ENCODE measurements at regions not wholly inside any gene's neighbourhood (a gene's known extent, or its start where the extent isn't known, plus 50 kb on each side); places are given as distances from the start of the nearest gene placed in this dataset.
"Not testable (repeated sequence)": the region's sequence is repeated elsewhere in the genome, so short reads cannot be mapped to it uniquely, and the experiment has no call there.

- peak; percentile 77 for DNase-seq
These were observed 504.1 kb downstream of the NTRK3 start for GRCh38 chr15:87752250-87752951.

DNA sequence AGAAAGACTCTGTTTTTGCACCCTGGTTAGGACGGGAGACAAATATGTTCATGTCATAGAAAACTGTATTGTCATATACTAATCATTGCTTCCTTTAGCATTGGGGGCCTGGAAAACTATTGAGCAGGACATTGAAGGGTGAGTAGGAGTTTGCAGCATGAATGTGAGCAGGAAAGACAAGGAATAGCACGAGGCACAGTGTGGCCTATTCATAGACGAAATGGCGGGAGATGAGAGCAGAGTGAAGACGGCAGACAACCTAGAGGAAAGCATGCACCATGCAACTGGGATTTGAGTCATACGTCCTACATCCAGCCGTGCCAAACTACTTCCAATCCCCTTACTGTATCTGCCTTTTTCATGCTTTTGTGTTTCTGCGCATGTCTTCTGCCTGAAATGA is 508.1 kb downstream of the NTRK3 start:
- no peak for DNase-seq

GRCh38 chr15:87747087-87747486 is 509.5 kb downstream of the NTRK3 start:
- DNase-seq: no peak

GRCh38 chr15:87746333-87746732 is 510.2 kb downstream of the NTRK3 start:
- DNase-seq: no peak

DNA sequence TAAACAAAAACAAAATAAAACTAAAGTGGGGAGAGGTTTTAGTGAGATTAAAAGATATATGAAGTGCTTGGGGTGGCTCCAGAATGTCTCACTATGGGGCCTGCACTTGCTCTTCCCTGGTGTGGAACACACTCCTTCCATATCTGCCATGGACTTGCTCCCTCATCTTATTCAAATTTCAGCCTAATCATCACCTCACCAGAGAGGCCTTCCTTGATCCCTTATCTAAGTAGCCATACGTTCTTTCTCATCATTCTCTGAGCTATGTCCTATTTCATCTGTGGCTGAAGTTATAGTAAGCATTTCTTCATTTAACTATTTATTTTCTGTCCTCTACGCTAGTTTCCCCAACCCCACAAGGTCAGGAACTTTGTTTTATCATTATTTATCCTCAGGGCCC is 511.7 kb downstream of the NTRK3 start:
- DNase-seq: no peak

DNA sequence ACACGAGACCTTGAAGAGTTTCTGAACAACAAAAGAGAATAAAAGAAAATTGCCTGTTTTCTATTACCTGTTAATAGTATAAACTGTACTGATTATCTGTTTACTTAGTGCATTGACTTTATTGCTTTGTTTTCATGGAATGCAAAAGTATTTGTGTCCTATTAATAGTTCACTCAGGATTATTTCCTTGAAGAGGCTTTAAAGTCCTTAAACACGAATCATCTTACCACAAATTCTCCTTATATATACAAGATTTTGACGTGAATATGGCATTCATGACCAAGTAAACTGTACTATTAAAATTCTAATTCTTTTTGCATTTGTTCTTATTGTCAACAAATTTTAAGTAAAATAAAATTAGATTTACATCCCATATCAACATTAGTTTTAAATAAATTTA is 513.0 kb downstream of the NTRK3 start:
- no peak for DNase-seq

DNA sequence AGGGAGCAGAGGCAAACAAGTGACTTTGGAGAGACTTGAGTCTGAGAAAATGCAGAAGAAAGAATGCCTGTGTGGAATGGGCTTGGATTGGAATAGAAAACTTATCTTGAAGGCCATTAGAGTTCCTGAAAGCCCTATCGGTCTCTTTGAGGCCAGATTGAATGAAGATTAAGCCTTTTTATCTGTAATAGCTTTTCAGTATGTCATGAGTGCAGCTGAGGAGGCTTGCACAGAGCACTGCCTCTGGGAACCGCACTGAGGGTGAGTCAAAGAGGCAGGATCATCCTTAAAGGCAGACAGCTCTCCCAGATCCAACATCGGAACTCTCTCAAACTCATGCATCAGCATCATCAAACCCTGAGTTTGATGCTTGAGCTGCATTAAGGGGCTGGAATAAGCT is 515.2 kb downstream of the NTRK3 start:
- no peak for DNase-seq

DNA sequence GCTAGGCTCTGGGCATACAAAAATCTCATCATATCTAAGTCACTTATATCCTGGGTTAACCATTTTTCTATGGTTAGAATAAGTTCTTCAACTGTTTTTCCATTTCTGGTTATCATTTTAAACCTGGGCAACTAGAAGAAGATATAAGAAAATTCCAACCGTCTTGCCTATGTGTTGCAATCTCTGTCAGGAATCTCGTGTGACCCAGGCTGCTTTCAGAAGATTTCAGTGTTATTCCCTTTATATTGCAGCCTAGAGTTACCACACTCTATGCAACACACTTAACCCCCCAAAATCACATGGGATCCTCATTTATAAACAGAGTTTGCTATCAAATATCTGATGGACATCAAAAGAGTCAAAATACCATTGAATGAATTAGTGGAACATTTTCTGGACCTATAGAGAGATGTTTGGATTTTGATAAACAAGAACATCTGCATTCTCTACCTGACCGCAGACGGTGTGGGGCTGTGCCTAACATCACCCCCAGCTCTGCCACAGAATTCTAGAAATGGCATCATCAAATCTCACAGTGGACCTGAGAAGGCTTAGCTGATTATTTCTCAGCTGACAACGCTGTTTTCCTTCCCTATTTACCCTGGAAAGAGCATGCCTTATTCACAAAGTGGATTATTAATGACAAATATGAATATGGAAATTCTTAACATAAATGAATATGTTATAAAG is 515.7 kb downstream of the NTRK3 start:
- DNase-seq: no peak

DNA sequence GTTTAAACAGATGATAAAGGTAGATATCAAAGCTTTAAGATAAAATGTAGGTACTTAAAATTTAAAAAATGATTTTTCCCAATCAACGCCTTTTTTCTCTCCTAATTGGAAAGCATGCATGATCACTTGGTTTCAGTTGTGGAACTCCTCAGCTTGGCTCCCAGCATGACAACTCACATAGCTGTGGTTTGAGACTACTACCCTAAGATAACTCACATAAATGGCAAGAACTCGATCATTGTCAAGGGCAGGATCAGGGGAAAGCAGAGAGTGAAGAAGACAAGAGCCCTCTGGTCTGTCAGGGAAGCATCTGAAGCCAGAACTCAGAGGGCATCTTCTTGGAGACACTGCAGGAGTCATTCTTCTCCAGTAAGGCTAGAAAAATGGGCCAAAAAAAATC is 516.7 kb downstream of the NTRK3 start:
- DNase-seq: no peak

DNA sequence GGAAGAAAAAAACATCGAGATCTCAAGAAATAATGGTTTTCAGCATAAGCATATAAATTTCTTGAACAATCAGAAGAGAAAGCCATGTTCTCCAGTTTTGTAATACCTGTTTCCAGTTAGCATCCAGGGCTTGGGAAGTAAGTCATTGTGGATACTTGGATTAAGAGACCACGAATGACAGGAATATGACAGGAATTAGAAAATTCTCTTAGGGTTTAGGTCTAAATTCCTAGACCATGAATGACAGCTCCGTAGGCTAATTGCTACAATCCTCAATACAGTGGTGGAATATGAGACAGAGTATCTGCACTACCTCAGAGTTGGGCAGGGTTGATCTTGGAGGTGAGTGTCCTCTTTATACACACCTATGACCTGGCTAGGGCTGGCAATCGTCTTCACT is 517.5 kb downstream of the NTRK3 start:
- no peak for DNase-seq

GRCh38 chr15:87737460-87737859 is 519.1 kb downstream of the NTRK3 start:
- DNase-seq: not testable (repeated sequence)

- no peak for DNase-seq
These were observed 519.6 kb downstream of the NTRK3 start for GRCh38 chr15:87736891-87737389.

DNA sequence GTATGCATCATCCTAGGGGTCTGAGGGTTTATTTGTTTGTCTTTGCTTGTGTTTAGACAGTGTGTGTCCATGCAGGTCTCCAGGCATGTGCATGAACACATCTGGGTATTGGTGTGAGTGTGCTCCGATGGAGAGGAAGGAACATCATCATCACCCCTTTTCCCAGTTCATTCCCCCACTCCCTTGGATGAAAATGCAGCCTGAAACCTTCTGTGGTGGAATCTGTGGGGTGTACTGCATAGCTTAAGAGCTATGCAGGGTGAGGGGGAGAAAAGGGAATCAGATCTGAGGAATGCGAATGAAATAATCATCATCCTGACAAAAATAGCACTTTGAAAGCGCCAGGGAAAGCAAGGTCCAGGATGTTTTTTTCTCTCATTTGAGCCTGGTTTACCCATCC is 520.1 kb downstream of the NTRK3 start:
- no peak for DNase-seq

DNA sequence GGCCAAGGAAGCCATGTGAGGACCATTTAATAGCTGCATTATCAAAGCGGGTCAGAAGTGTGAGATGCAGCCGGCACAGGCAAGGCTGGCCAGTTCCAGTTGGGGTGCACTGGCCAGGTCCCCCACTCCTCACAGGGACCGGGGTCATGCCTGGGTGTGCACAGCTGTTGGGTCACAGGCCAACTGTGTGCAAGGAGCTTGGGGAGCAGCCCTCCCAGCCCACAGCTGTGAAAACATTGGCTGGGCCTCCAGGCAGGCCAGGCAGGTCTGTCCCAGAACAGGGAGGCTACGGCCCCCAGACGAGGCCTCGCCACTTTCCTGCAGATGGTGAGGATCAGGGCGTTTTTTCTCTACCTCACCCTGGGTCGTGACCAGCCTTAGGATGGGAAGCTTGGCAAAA is 521.0 kb downstream of the NTRK3 start:
- no peak for DNase-seq

GRCh38 chr15:87734571-87735373 is 521.8 kb downstream of the NTRK3 start:
- DNase-seq: no peak

- no peak for DNase-seq
These were observed 522.6 kb downstream of the NTRK3 start for GRCh38 chr15:87733977-87734376.

DNA sequence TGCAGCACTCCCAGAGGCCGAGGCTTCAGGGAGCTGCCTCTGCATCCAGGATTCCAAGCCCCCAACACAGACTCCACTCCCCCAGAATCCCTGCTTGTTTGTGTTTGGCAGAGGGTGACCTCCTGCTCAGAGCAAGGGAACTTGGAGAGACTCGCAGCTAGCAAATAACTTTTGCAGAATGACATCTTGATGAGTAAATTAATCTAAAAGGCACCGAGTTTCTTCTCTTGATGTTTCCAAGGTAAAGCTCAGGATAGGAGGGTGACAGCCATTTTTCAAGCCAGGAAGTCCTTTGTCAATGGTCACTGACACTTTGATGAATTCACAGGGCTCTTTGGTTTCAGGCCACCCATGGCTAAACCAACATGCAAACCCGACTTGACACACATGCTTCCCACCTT is 523.0 kb downstream of the NTRK3 start:
- no peak for DNase-seq

DNA sequence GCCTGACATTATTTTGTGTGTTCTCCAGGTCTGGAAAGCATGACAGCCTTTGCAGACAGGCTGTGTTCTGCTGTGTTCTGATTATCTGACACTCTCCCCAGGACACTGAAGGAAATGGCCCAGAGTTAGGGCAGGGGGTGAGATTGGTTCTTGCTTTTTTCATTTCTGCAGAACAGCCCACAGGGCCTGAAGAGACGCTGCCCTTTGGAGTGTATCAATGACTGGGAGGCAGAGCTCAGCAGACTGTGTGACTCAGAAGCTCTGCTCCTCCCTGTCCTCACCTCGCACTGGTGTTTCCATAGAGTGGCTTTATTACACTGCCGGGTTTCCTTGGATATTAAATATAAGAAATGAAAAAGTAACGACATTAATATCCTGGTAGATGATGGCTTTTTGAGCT is 523.6 kb downstream of the NTRK3 start:
- no peak for DNase-seq

- DNase-seq: no peak
These were observed 524.9 kb downstream of the NTRK3 start for GRCh38 chr15:87731630-87732029.

DNA sequence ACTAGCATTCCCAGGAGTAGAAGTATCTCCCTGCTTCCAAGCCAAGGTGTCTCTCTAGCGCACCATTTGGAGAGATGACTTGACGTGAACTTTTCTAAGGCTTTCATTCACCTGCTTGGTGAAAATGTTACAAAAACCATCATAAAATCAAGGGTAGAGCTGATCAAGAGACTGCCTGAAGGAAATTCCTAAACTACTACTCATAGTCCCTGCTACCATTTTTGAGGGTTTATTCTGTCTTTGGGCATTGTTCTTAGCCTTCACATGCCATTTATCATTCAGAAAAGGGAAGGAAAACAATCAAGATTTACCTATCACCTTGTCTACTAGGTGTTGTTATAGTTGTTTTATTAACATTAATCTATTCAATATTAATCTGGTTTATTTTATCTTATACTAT is 525.8 kb downstream of the NTRK3 start:
- no peak for DNase-seq

DNA sequence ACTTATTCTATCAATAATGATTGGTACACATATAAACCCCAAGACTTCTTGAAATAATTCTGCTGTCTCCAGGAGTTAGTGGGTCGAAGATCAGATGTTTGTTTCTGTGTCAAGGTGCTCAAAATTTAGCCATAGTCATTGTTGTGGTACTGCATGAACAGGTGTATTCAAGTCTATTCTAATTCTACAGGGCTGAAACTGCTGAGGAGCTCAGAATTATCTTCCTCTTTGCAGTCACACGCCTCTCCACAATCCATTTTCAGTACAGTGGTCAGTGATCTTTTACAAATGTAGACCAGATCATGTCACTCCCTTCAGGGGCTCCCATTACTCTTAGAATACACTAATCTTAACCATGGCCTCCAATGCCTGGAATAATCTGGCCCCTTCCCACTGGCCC is 527.5 kb downstream of the NTRK3 start:
- DNase-seq: no peak

DNA sequence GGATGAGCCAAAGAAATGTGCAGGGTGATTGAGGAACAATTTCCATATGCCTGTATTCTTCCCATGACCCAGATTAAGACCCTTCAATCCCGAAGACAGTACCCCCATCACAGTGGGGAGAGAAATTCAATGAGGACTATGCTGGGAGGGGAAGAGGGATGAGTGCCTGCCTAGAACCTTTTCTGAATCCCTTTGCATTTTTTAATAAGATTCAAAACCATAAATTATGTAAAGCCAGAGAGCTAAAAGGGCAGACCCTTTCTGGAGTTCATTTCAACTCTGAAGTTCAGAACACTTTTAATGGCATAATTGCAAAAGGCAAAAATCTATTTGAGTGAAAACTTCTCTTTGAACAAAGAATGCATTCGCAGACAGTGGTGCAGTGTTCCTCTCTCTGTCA is 529.5 kb downstream of the NTRK3 start:
- no peak for DNase-seq

GRCh38 chr15:87724330-87724729 is 532.2 kb downstream of the NTRK3 start:
- no peak for DNase-seq
